ENCODE measurements at regions not wholly inside any gene's neighbourhood (a gene's known extent, or its start where the extent isn't known, plus 50 kb on each side); places are given as distances from the start of the nearest gene placed in this dataset.

DNA sequence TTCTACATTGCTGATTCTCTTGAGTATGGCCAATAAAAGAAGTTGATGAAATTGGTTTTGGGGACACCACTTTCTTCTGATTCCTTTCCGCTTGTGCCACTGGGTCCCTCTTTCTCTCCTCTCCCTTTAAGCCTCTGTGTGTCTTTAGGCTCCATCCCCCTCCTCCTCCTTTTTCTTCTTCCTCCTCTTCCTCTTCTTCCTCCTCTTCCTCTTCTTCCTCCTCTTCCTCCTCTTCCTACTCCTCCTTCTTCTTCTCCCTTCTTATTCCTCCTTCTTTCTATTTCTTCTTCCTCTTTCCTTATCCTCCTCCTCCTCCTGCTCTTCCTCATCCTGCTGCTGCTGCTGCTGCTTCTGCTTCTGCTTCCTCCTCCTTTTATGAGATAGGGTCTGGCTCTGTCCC, 93.7 kb downstream of the CHD9NB start:
- TF ChIP-seq, protein P1, sequence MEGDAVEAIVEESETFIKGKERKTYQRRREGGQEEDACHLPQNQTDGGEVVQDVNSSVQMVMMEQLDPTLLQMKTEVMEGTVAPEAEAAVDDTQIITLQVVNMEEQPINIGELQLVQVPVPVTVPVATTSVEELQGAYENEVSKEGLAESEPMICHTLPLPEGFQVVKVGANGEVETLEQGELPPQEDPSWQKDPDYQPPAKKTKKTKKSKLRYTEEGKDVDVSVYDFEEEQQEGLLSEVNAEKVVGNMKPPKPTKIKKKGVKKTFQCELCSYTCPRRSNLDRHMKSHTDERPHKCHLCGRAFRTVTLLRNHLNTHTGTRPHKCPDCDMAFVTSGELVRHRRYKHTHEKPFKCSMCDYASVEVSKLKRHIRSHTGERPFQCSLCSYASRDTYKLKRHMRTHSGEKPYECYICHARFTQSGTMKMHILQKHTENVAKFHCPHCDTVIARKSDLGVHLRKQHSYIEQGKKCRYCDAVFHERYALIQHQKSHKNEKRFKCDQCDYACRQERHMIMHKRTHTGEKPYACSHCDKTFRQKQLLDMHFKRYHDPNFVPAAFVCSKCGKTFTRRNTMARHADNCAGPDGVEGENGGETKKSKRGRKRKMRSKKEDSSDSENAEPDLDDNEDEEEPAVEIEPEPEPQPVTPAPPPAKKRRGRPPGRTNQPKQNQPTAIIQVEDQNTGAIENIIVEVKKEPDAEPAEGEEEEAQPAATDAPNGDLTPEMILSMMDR (IDR thresholded peaks at IDR 0.05), result no peak
- TF ChIP-seq POLR2A (IDR thresholded peaks at IDR 0.05), result no peak
